ENCODE measurements at regions not wholly inside any gene's neighbourhood (a gene's known extent, or its start where the extent isn't known, plus 50 kb on each side); places are given as distances from the start of the nearest gene placed in this dataset.

- peaks cover 3% of the 10 kb centered on the region for H3K9me3 ChIP-seq (ENCODE audit: low read depth, low read length, poor library complexity, severe bottlenecking)
- no peaks in the 10 kb centered on the region for H3K36me3 ChIP-seq (ENCODE audit: insufficient read depth, low read length, poor library complexity, severe bottlenecking)
- no peaks in the 10 kb centered on the region for H3K4me1 ChIP-seq (ENCODE audit: insufficient read depth, low read length, poor library complexity, severe bottlenecking)
- no TSS peak for BruUV-seq (replicated peaks)
- POLR2A ChIA-PET (ENCODE audit: low non-redundant PET) = no interaction called here
- no peak for DNase-seq (ENCODE audit: low spot score)
- no peak for TF ChIP-seq EZH2 (IDR thresholded peaks at IDR 0.05; ENCODE audit: borderline replicate concordance, low read depth, low read length, poor library complexity, severe bottlenecking)
- TF ChIP-seq CTCF (conservative IDR thresholded peaks at IDR 0.05; ENCODE audit: low read depth, low read length) = no peak
- no peak overlapping the region for H3K4me3 ChIP-seq (ENCODE audit: low read depth, low read length, poor library complexity, severe bottlenecking)
- CTCF ChIA-PET = no interaction called here
- H3K27ac ChIP-seq (ENCODE audit: low read depth, low read length, poor library complexity, severe bottlenecking) = no peak overlapping the region
- intact Hi-C loops (cut with micrococcal nuclease; ENCODE audit: unreplicated experiment) = no loop called here
- no peaks in the 10 kb centered on the region for H3K27me3 ChIP-seq (replicated peaks; ENCODE audit: insufficient read depth, low read depth, low read length, poor library complexity)
These were observed 126.8 kb upstream of the APOOL start for GRCh38 chrX:84876876-84877275.

- no peaks in the 10 kb centered on the region for H3K36me3 ChIP-seq (ENCODE audit: insufficient read depth, low read length, poor library complexity, severe bottlenecking)
- H3K4me1 ChIP-seq (ENCODE audit: insufficient read depth, low read length, poor library complexity, severe bottlenecking) = no peaks in the 10 kb centered on the region
- DNase-seq (ENCODE audit: low spot score) = no peak
- no peaks in the 10 kb centered on the region for H3K27me3 ChIP-seq (replicated peaks; ENCODE audit: insufficient read depth, low read depth, low read length, poor library complexity)
- intact Hi-C loops (cut with micrococcal nuclease; ENCODE audit: unreplicated experiment) = no loop called here
- POLR2A ChIA-PET (ENCODE audit: low non-redundant PET) = no interaction called here
- CTCF ChIA-PET = no interaction called here
- no peaks in the 10 kb centered on the region for H3K9me3 ChIP-seq (ENCODE audit: low read depth, low read length, poor library complexity, severe bottlenecking)
- H3K4me3 ChIP-seq (ENCODE audit: low read depth, low read length, poor library complexity, severe bottlenecking) = no peak overlapping the region
- TF ChIP-seq CTCF (conservative IDR thresholded peaks at IDR 0.05; ENCODE audit: low read depth, low read length) (no peak), EZH2 (IDR thresholded peaks at IDR 0.05; ENCODE audit: borderline replicate concordance, low read depth, low read length, poor library complexity, severe bottlenecking) (no peak)
- no peak overlapping the region for H3K27ac ChIP-seq (ENCODE audit: low read depth, low read length, poor library complexity, severe bottlenecking)
- BruUV-seq (replicated peaks) = no TSS peak
These were observed 109.8 kb upstream of the APOOL start for GRCh38 chrX:84893897-84894296.

GRCh38 chrX:84907324-84907968 lies 96.2 kb upstream of the APOOL start:
- DNase-seq (ENCODE audit: low spot score) = no peak
- POLR2A ChIA-PET (ENCODE audit: low non-redundant PET) = no interaction called here

More at GRCh38 chrX:84907324-84907968, 96.2 kb upstream of the APOOL start:
- Histone ChIP-seq H3K9me3 (ENCODE audit: low read depth, low read length, poor library complexity, severe bottlenecking) (no peaks in the 10 kb centered on the region), H3K36me3 (ENCODE audit: insufficient read depth, low read length, poor library complexity, severe bottlenecking) (no peaks in the 10 kb centered on the region), H3K27ac (ENCODE audit: low read depth, low read length, poor library complexity, severe bottlenecking) (no peak overlapping the region), H3K27me3 (replicated peaks; ENCODE audit: insufficient read depth, low read depth, low read length, poor library complexity) (no peaks in the 10 kb centered on the region), H3K4me1 (ENCODE audit: insufficient read depth, low read length, poor library complexity, severe bottlenecking) (no peaks in the 10 kb centered on the region), H3K4me3 (ENCODE audit: low read depth, low read length, poor library complexity, severe bottlenecking) (no peak overlapping the region)
- no TSS peak for BruUV-seq (replicated peaks)
- CTCF ChIA-PET = no interaction called here
- TF ChIP-seq CTCF (conservative IDR thresholded peaks at IDR 0.05; ENCODE audit: low read depth, low read length) (no peak), EZH2 (IDR thresholded peaks at IDR 0.05; ENCODE audit: borderline replicate concordance, low read depth, low read length, poor library complexity, severe bottlenecking) (no peak)
- intact Hi-C loops (cut with micrococcal nuclease; ENCODE audit: unreplicated experiment) = loop anchor here (10.0 kb wide), 1 partner anchor 173 kb away; no protein-coding TSS in a partner anchor
